Skin of body (tissue), 1 donor: ENCODE measurements at regions not wholly inside any gene's neighbourhood (a gene's known extent, or its start where the extent isn't known, plus 50 kb on each side); places are given as distances from the start of the nearest gene placed in this dataset.
"Not testable (repeated sequence)": the region's sequence is repeated elsewhere in the genome, so short reads cannot be mapped to it uniquely, and the experiment has no call there.

Experiments
- DNase-seq: peaks from one replicate; lab custom pipeline; 2025; lab: John Stamatoyannopoulos, UW

GRCh38 chr13:61880578-61881283 lies 465.1 kb upstream of the PCDH20 start:
- no peak for DNase-seq

- not testable (repeated sequence) for DNase-seq
Measured at GRCh38 chr13:61878565-61878964, 462.9 kb upstream of the PCDH20 start.

- DNase-seq = no peak
Measured at GRCh38 chr13:61874970-61875579, 459.4 kb upstream of the PCDH20 start.

GRCh38 chr13:61873717-61874116 lies 458.1 kb upstream of the PCDH20 start:
- DNase-seq = no peak

GRCh38 chr13:61857198-61857597 lies 441.5 kb upstream of the PCDH20 start:
- DNase-seq = no peak

- no peak for DNase-seq
Measured at GRCh38 chr13:61852116-61852619, 436.5 kb upstream of the PCDH20 start.

- DNase-seq = no peak
Measured at GRCh38 chr13:61850794-61851193, 435.1 kb upstream of the PCDH20 start.

- no peak for DNase-seq
Measured at GRCh38 chr13:61838568-61838967, 422.9 kb upstream of the PCDH20 start.

GRCh38 chr13:61833228-61833627 lies 417.6 kb upstream of the PCDH20 start:
- no peak for DNase-seq

GRCh38 chr13:61831026-61831425 lies 415.4 kb upstream of the PCDH20 start:
- no peak for DNase-seq

- DNase-seq = peak; percentile 21
Measured at GRCh38 chr13:61830475-61830874, 414.8 kb upstream of the PCDH20 start.

GRCh38 chr13:61824168-61824567 lies 408.5 kb upstream of the PCDH20 start:
- no peak for DNase-seq

GRCh38 chr13:61812286-61812685 lies 396.6 kb upstream of the PCDH20 start:
- DNase-seq = no peak

- DNase-seq = no peak
Measured at GRCh38 chr13:61810065-61810464, 394.4 kb upstream of the PCDH20 start.

- no peak for DNase-seq
Measured at GRCh38 chr13:61797397-61797796, 381.7 kb upstream of the PCDH20 start.

- DNase-seq = peak; percentile 76
Measured at GRCh38 chr13:61795580-61795979, 379.9 kb upstream of the PCDH20 start.

GRCh38 chr13:61779456-61779855 lies 363.8 kb upstream of the PCDH20 start:
- no peak for DNase-seq

GRCh38 chr13:61778531-61778930 lies 362.9 kb upstream of the PCDH20 start:
- DNase-seq = no peak

GRCh38 chr13:61777899-61778298 lies 362.2 kb upstream of the PCDH20 start:
- peak; percentile 22 for DNase-seq

GRCh38 chr13:61777271-61777670 lies 361.6 kb upstream of the PCDH20 start:
- DNase-seq = peak; percentile 9

GRCh38 chr13:61774903-61775302 lies 359.3 kb upstream of the PCDH20 start:
- no peak for DNase-seq

- DNase-seq = no peak
Measured at GRCh38 chr13:61770681-61771080, 355.0 kb upstream of the PCDH20 start.

GRCh38 chr13:61768175-61768574 lies 352.5 kb upstream of the PCDH20 start:
- DNase-seq = no peak
